ENCODE measurements at regions not wholly inside any gene's neighbourhood (a gene's known extent, or its start where the extent isn't known, plus 50 kb on each side); places are given as distances from the start of the nearest gene placed in this dataset.
"Not testable (repeated sequence)": the region's sequence is repeated elsewhere in the genome, so short reads cannot be mapped to it uniquely, and the experiment has no call there.

- TF ChIP-seq ZNF425 (CRISPR knock-in tag; conservative IDR thresholded peaks at IDR 0.05): no peak
- no peak for TF ChIP-seq EMX1 (CRISPR knock-in tag; IDR thresholded peaks at IDR 0.05)
- TF ChIP-seq ZNF396 (CRISPR knock-in tag; IDR thresholded peaks at IDR 0.05; ENCODE audit: borderline replicate concordance): no peak
- TF ChIP-seq CBFB (CRISPR knock-in tag; IDR thresholded peaks at IDR 0.05; ENCODE audit: low read depth): no peak
- TF ChIP-seq MYBL2 (CRISPR knock-in tag; IDR thresholded peaks at IDR 0.05): no peak
- no peak for TF ChIP-seq ZNF281 (CRISPR knock-in tag; IDR thresholded peaks at IDR 0.05)
- TF ChIP-seq RELA (CRISPR knock-in tag; IDR thresholded peaks at IDR 0.05; ENCODE audit: borderline replicate concordance): no peak
These were observed 257.0 kb upstream of the RGMA start (continued) for GRCh38 chr15:93345981-93346380.

GRCh38 chr15:93343402-93343801, 254.4 kb upstream of the RGMA start:
- not testable (repeated sequence) for H3K36me3 Mint-ChIP-seq; ATAC-seq; DNase-seq (ENCODE audit: low spot score); H3K27me3 Mint-ChIP-seq (ENCODE audit: low read depth); H3K9me3 Mint-ChIP-seq; H3K27ac Mint-ChIP-seq; H3K4me3 Mint-ChIP-seq
- peaks cover 12% of the 10 kb centered on the region; the same call in 1 of the 2 replicates for H3K4me1 Mint-ChIP-seq
- ChIA-PET POLR2A (interaction anchor here (0.6 kb wide), 1 partner anchor 256 kb away, joined by 4 read pairs; no protein-coding TSS in a partner anchor), CTCF (interaction anchor here (0.7 to 1.4 kb wide), 2 partner anchors 9 to 539 kb away, joined by 4 to 5 read pairs; no protein-coding TSS in a partner anchor)

GRCh38 chr15:93341164-93341563, 252.2 kb upstream of the RGMA start:
- no peak for ATAC-seq
- H3K9me3 Mint-ChIP-seq: peaks cover 4% of the 10 kb centered on the region
- no peak for TF ChIP-seq SMAD3 (CRISPR knock-in tag; IDR thresholded peaks at IDR 0.05; ENCODE audit: borderline replicate concordance)
- peak; percentile 67 for TF ChIP-seq GABPB1 (CRISPR knock-in tag; IDR thresholded peaks at IDR 0.05)
- no peak for TF ChIP-seq SOX15 (CRISPR knock-in tag; IDR thresholded peaks at IDR 0.05)
- no peak for TF ChIP-seq ZNF232 (CRISPR knock-in tag; IDR thresholded peaks at IDR 0.05)
- no peak for TF ChIP-seq ERG (CRISPR knock-in tag; IDR thresholded peaks at IDR 0.05)
- no peak for TF ChIP-seq PRRX2 (CRISPR knock-in tag; IDR thresholded peaks at IDR 0.05)
- no peak for TF ChIP-seq ELF4 (CRISPR knock-in tag; IDR thresholded peaks at IDR 0.05; ENCODE audit: low read depth)
- no peak for TF ChIP-seq E2F1 (CRISPR knock-in tag; IDR thresholded peaks at IDR 0.05)
- TF ChIP-seq MAX (CRISPR knock-in tag; IDR thresholded peaks at IDR 0.05): no peak
- no peaks in the 10 kb centered on the region for H3K36me3 Mint-ChIP-seq
- H3K27ac Mint-ChIP-seq: no peak overlapping the region
- POLR2A ChIA-PET: interaction anchor here (0.8 kb wide), 1 partner anchor 18 kb away, joined by 3 read pairs; no protein-coding TSS in a partner anchor
- peaks cover 9% of the 10 kb centered on the region for H3K27me3 Mint-ChIP-seq (ENCODE audit: low read depth)
- no peak for DNase-seq (ENCODE audit: low spot score)
- CTCF ChIA-PET: interaction anchor here (1.0 kb wide), 1 partner anchor 311 kb away, joined by 4 read pairs; no protein-coding TSS in a partner anchor
- H3K4me1 Mint-ChIP-seq: peaks cover 7% of the 10 kb centered on the region; the same call in 1 of the 2 replicates
- no peak overlapping the region for H3K4me3 Mint-ChIP-seq
